HG03469 (cell line): ENCODE measurements at regions not wholly inside any gene's neighbourhood (a gene's known extent, or its start where the extent isn't known, plus 50 kb on each side); places are given as distances from the start of the nearest gene placed in this dataset.
"Not testable (repeated sequence)": the region's sequence is repeated elsewhere in the genome, so short reads cannot be mapped to it uniquely, and the experiment has no call there.

Experiments
- ATAC-seq: cut with Tn5 transposase; IDR thresholded peaks from one replicate; pipeline ENCODE4 v1.9.1; 2021; ENCODE audit warnings: mild to moderate bottlenecking, moderate library complexity, moderate number of reproducible peaks; ENCODE audit not compliant: unreplicated experiment

GRCh38 chr10:30534465-30535144, 94.9 kb downstream of the LYZL2 start:
- no peak for ATAC-seq

GRCh38 chr10:30531751-30532530, 97.6 kb downstream of the LYZL2 start:
- no peak for ATAC-seq

GRCh38 chr10:30529373-30529998, 95.5 kb downstream of the MAP3K8 start:
- peak; percentile 45 for ATAC-seq

- ATAC-seq: no peak
Measured at GRCh38 chr10:30528429-30528786, 94.4 kb downstream of the MAP3K8 start.

DNA sequence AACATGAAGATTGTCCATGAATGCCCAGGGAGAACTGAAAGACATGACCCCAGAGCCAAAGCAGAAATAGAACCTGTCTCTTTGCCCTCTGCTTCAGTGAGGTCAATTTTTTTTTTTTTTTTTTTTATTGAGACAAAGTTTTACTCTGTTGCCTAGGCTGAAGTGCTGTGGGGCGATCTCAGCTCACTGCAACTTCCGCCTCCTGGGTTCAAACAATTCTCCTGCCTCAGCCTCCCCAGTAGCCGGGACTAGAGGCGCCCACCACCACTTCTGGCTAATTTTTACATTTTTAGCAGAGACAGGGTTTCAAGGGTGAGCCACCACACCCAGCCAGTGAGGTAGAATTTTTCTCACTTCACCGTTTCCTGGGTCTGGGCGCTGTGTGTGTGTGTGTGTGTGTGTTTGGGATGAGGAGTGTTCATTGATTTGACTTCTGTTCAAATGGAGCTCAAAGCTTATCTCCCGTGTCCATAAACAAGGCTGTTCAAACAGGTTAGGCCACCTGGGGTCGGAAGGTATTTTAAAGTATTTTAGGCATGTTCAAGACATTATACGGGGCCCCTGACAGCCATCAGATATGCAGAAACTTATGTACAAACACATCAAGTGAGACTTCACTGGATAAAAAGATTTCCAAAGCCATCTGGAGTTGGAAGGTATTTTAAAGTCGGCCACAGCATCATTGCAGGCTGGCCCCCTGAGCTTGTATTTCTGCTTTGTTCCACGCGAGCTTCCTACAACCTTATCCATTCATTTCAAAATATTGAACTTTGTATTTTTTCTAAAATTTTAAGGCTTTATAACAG, 93.8 kb downstream of the MAP3K8 start:
- ATAC-seq: no peak

DNA sequence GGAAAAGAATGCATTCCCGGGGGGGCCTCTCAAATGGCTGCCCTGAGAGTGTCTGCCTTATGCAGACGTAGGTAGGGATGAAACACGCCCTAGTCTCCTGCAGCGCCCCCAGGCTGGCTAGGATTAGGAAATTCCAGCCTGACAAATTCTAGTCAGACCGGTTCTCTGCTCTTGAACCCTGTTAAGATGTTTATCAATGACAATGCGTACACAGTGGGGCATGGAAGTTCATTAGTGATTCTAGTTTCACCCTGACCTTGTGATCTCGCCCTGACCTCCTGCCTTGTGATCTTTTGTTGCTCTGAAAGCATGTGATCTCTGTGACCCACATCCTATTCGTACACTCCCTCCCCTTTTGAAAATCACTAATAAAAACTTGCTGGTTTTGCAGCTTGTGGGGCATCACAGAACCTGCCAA, 88.7 kb downstream of the MAP3K8 start:
- not testable (repeated sequence) for ATAC-seq

GRCh38 chr10:30518907-30519306, 84.9 kb downstream of the MAP3K8 start:
- no peak for ATAC-seq
